ENCODE measurements at regions not wholly inside any gene's neighbourhood (a gene's known extent, or its start where the extent isn't known, plus 50 kb on each side); places are given as distances from the start of the nearest gene placed in this dataset.

DNA sequence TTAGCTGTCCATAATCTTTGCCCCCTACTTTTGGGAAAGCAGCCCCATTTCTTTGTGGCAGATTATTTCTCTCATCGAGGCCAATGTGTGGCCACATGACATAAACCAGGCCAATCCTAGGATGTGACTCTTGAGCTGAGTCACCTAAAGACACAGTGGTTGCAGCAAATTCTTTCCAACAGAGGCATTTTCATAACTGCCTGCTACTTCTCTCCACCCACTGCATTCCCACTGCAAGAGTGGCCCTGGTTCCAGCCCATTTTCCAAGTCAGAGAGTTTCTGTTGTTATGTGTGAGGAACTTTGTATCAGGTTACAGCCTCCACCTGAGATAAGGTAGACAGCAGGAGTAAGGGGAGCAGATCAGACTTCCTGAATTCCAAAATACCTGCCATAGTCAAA lies 195.2 kb downstream of the RGS9 start:
- TF ChIP-seq EP300 (IDR thresholded peaks at IDR 0.05) (no peak), POLR2A (IDR thresholded peaks at IDR 0.05) (no peak)
- TF ChIP-seq, protein P1, sequence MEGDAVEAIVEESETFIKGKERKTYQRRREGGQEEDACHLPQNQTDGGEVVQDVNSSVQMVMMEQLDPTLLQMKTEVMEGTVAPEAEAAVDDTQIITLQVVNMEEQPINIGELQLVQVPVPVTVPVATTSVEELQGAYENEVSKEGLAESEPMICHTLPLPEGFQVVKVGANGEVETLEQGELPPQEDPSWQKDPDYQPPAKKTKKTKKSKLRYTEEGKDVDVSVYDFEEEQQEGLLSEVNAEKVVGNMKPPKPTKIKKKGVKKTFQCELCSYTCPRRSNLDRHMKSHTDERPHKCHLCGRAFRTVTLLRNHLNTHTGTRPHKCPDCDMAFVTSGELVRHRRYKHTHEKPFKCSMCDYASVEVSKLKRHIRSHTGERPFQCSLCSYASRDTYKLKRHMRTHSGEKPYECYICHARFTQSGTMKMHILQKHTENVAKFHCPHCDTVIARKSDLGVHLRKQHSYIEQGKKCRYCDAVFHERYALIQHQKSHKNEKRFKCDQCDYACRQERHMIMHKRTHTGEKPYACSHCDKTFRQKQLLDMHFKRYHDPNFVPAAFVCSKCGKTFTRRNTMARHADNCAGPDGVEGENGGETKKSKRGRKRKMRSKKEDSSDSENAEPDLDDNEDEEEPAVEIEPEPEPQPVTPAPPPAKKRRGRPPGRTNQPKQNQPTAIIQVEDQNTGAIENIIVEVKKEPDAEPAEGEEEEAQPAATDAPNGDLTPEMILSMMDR (IDR thresholded peaks at IDR 0.05): no peak
- H3K4me1 ChIP-seq (ENCODE audit: insufficient read depth): no peaks in the 10 kb centered on the region
- intact Hi-C loops (cut with DNase I): no loop called here
- H3K36me3 ChIP-seq: no peaks in the 10 kb centered on the region
- H3K4me3 ChIP-seq: no peak overlapping the region
- DNase-seq: no peak
- no peaks in the 10 kb centered on the region for H3K27me3 ChIP-seq
- H3K9me3 ChIP-seq: no peaks in the 10 kb centered on the region
- 85 to 92% (median 86%) methylated on average over 1 of the region's 1 CpG for WGBS, 3 donors
- no peak overlapping the region for H3K27ac ChIP-seq

DNA sequence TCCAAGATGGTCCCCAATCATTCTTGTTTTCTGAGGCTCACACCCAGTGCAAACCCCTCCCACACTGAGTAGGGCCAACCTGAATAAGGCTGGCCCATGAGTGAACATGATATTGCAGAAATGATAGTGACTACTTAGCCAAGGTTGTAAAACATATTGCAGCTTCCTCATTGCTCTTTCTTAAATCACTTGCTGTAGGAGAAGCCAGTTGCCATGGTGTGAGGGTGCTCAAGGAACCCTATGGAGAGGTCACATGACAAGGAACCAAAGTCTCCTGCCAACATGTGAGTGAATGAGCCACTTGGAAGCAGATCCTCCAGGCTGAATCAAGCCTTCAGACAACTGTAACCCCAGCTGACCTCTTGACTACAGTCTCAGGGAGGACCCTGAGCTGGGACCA lies 191.4 kb downstream of the RGS9 start:
- no peaks in the 10 kb centered on the region for H3K9me3 ChIP-seq
- H3K27me3 ChIP-seq: no peaks in the 10 kb centered on the region
- DNase-seq: no peak
- H3K4me1 ChIP-seq (ENCODE audit: insufficient read depth): peaks cover 8% of the 10 kb centered on the region
- intact Hi-C loops (cut with DNase I): no loop called here
- TF ChIP-seq EP300 (IDR thresholded peaks at IDR 0.05): no peak
- TF ChIP-seq POLR2A (IDR thresholded peaks at IDR 0.05): no peak
- TF ChIP-seq, protein P1 (IDR thresholded peaks at IDR 0.05): no peak
- no peak overlapping the region for H3K4me3 ChIP-seq
- H3K36me3 ChIP-seq: no peaks in the 10 kb centered on the region
- H3K27ac ChIP-seq: no peak overlapping the region

DNA sequence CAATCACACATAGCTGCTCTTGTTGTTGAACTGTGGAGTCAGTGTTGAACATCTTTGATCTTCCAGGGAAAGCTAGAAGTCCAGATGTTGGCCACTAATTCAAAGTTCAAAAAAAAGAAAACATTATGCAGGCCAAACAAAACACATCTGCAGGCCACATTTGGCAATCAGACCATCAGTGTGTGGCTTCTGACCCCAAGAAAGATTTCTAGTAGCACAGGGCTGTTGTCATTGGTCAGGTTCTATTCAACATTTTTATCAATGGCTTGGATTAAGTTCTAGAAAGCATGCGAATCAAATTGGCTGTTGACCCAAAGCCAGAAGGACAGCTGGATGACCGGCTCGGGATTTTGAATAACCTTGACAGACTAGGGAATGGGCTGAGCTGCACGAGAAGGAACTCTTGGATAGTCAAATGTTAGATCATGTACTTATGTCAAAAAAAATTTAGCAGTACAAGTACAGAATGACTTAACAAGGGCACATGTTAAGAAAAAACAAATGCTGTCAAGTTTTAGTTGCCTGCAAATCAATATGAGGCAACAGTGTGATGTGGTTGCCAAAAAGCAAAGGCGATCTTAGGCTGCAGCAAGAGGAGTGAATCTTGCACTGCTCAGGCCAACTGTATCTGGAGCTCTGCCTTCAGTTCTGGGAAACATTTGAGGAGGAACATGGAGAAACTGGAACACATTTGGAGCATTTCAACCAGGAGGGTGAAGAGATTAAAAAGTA lies 187.6 kb downstream of the RGS9 start:
- H3K9me3 ChIP-seq: no peaks in the 10 kb centered on the region
- DNase-seq: peak in 4 of 5 donors; percentile 26 to 45 (median 42)
- H3K27me3 ChIP-seq: no peaks in the 10 kb centered on the region
- no peaks in the 10 kb centered on the region for H3K36me3 ChIP-seq
- 7 to 10% (median 8%) methylated on average over 5 of the region's 5 CpGs for WGBS, 3 donors
- TF ChIP-seq, protein P1 (IDR thresholded peaks at IDR 0.05): no peak
- TF ChIP-seq EP300 (IDR thresholded peaks at IDR 0.05) (no peak), POLR2A (IDR thresholded peaks at IDR 0.05) (no peak)
- intact Hi-C loops (cut with DNase I): no loop called here
- H3K4me1 ChIP-seq (ENCODE audit: insufficient read depth): peaks cover 8% of the 10 kb centered on the region
- no peak overlapping the region for H3K4me3 ChIP-seq
- no peak overlapping the region for H3K27ac ChIP-seq

DNA sequence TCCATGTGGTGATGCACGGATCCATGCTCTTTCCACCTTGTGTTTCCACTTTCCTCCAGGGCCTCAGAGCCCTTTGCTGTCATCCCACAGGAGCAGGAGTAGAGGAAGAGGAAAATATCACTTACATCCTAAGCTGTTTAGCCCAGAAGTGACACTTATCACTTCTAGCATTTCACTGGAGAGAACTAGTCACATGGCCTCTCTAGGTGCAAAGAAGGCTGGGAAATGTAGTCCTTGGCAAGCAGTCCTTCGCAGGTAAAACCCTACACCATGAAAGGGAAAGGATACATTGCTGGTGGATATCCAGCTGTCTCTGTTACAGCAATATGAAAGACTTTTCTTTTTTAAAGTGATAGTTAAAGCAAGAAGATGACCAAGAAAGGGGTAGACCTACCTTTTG lies 185.9 kb downstream of the RGS9 start:
- TF ChIP-seq EP300 (IDR thresholded peaks at IDR 0.05) (no peak), POLR2A (IDR thresholded peaks at IDR 0.05) (no peak)
- TF ChIP-seq, protein P1 (IDR thresholded peaks at IDR 0.05): no peak
- WGBS, 3 donors: 88 to 98% (median 96%) methylated on average over 2 of the region's 2 CpGs
- DNase-seq: no peak
- intact Hi-C loops (cut with DNase I): no loop called here
- Histone ChIP-seq H3K4me1 (ENCODE audit: insufficient read depth) (peaks cover 8% of the 10 kb centered on the region), H3K36me3 (no peaks in the 10 kb centered on the region), H3K4me3 (no peak overlapping the region), H3K9me3 (no peaks in the 10 kb centered on the region), H3K27me3 (no peaks in the 10 kb centered on the region), H3K27ac (no peak overlapping the region)

All from ovary (tissue), 7 donors.